AG04450 (cell line): ENCODE measurements at regions not wholly inside any gene's neighbourhood (a gene's known extent, or its start where the extent isn't known, plus 50 kb on each side); places are given as distances from the start of the nearest gene placed in this dataset.

Experiments
- CTCF ChIA-PET: fragments of 300-600, 350-600 bp; formaldehyde crosslinking; extraction: SDS; loops from one replicate; lab custom pipeline; 2022; ENCODE audit warnings: antibody characterized with exemption, inconsistent platforms; lab: Charles Lee
- POLR2A ChIA-PET: fragments of 350-600 bp; formaldehyde crosslinking; extraction: SDS; loops from one replicate; lab custom pipeline; 2021; ENCODE audit warnings: antibody characterized with exemption, inconsistent platforms; lab: Yijun Ruan, JAX
- DNase-seq: peaks from one replicate; pipeline ENCODE4 v3.0.0-alpha.2; 2011; ENCODE audit warnings: low read depth, low spot score
- H3K27ac ChIP-seq: one replicate; pipeline ENCODE4 v1.5.1; 2012; ENCODE audit warnings: low read depth, low read length, control low read depth
- H3K27me3 ChIP-seq: one replicate; pipeline ENCODE4 v1.6.0; 2012; ENCODE audit warnings: low read length; ENCODE audit not compliant: control insufficient read depth, insufficient read depth
- H3K4me3 ChIP-seq: 2 replicates; pipeline ENCODE4 v1.5.1; 2011; ENCODE audit warnings: mild to moderate bottlenecking, low read depth, low read length, control low read depth
- H3K9me3 ChIP-seq: 2 replicates; pipeline ENCODE4 v1.5.1; 2012; ENCODE audit warnings: low read length; ENCODE audit not compliant: control insufficient read depth, insufficient read depth
- CTCF ChIP-seq: IDR thresholded peaks from 2 replicates; pipeline ENCODE4 v1.5.1; 2011; ENCODE audit warnings: low read depth, low read length, control low read depth, inconsistent platforms

GRCh38 chrX:131734621-131735020, 190.7 kb downstream of the OR13H1 start:
- Histone ChIP-seq H3K27ac (no peak overlapping the region), H3K27me3 (no peaks in the 10 kb centered on the region), H3K4me3 (no peak overlapping the region), H3K9me3 (peaks cover 3% of the 10 kb centered on the region; the same call in 1 of the 2 replicates)
- no peak for DNase-seq
- no peak for TF ChIP-seq CTCF
- ChIA-PET POLR2A (no interaction called here), CTCF (no interaction called here)

GRCh38 chrX:131735127-131735526, 191.3 kb downstream of the OR13H1 start:
- POLR2A ChIA-PET, result no interaction called here
- no peak for TF ChIP-seq CTCF
- Histone ChIP-seq H3K27me3 (no peaks in the 10 kb centered on the region), H3K27ac (no peak overlapping the region), H3K9me3 (peaks cover 3% of the 10 kb centered on the region; the same call in 1 of the 2 replicates), H3K4me3 (no peak overlapping the region)
- CTCF ChIA-PET, result no interaction called here
- DNase-seq, result no peak

GRCh38 chrX:131739823-131740222, 195.9 kb downstream of the OR13H1 start:
- ChIA-PET CTCF (no interaction called here), POLR2A (no interaction called here)
- no peak for TF ChIP-seq CTCF
- no peaks in the 10 kb centered on the region for H3K27me3 ChIP-seq
- peaks cover 12% of the 10 kb centered on the region; the same call in 1 of the 2 replicates for H3K9me3 ChIP-seq
- no peak overlapping the region for H3K4me3 ChIP-seq
- DNase-seq, result no peak
- no peak overlapping the region for H3K27ac ChIP-seq

DNA sequence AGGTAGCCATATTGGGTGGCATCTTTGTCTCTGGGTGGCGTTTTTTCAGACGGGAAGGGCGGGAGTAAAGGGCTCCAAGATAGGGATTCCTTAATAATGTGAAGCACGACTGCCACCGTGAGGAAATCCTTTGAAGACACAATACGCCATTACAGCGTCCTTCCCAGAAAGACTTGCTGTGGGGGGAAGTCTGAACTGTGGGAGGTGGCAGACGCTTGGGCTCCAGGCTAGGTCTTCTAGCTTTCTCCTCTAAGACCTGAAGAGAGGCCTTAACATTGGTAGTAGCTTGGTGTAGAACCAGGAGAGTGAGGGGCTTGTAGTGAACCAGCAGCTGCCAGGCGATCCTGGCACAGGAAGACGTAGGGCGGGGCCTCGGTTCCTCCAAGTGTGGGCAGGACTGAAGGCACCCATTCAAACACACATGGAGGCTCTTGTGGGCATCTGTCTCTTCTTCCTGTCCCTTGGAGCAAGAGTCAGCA, 197.3 kb downstream of the OR13H1 start:
- DNase-seq, result no peak
- CTCF ChIA-PET, result interaction anchor here (0.5 kb wide), 1 partner anchor 1363 kb away, joined by 3 read pairs; no protein-coding TSS in a partner anchor
- POLR2A ChIA-PET, result no interaction called here
- Histone ChIP-seq H3K9me3 (peaks cover 12% of the 10 kb centered on the region; the same call in 1 of the 2 replicates), H3K27me3 (no peaks in the 10 kb centered on the region), H3K27ac (no peak overlapping the region), H3K4me3 (no peak overlapping the region)
- no peak for TF ChIP-seq CTCF

DNA sequence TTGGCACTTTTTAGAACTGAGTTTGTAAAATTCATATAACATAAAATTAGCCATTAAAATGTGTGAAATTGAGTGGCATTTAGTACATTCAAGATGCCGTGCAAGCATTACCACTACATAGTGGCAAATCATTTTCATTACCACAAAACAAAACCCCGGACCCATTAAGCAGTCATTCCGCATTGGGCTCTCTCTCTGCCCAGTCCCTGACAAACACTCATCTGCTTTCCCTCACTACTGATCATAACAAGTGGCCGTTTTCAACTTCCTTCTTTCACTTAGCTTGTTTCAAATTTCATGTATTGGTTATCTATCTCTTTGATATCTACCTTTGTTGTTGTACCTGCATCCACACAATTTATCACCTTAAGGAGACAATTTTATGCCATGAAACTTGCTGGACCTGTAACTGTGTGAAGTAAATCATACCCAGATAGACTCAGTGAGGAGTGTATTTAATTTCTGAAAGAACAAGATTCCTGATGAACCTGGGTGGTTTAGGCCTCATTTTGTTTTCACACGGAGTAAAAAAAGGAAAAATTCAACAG, 202.1 kb downstream of the OR13H1 start:
- TF ChIP-seq CTCF, result no peak
- POLR2A ChIA-PET, result no interaction called here
- no peak overlapping the region for H3K4me3 ChIP-seq
- DNase-seq, result no peak
- H3K27ac ChIP-seq, result no peak overlapping the region
- CTCF ChIA-PET, result no interaction called here
- no peaks in the 10 kb centered on the region for H3K27me3 ChIP-seq
- peaks cover 20% of the 10 kb centered on the region for H3K9me3 ChIP-seq
